ENCODE measurements at regions not wholly inside any gene's neighbourhood (a gene's known extent, or its start where the extent isn't known, plus 50 kb on each side); places are given as distances from the start of the nearest gene placed in this dataset.

GRCh38 chr5:98468188-98468869, 305.1 kb upstream of the RGMB start:
- no peak for DNase-seq

GRCh38 chr5:98470747-98471146, 302.7 kb upstream of the RGMB start:
- no peak for DNase-seq

GRCh38 chr5:98471458-98471857, 302.0 kb upstream of the RGMB start:
- DNase-seq: no peak

GRCh38 chr5:98474216-98474615, 299.2 kb upstream of the RGMB start:
- DNase-seq: no peak

GRCh38 chr5:98474782-98475181, 298.7 kb upstream of the RGMB start:
- DNase-seq: no peak

- DNase-seq: no peak
These were observed 290.9 kb upstream of the RGMB start for GRCh38 chr5:98482321-98483300.

GRCh38 chr5:98483301-98483685, 290.2 kb upstream of the RGMB start:
- no peak for DNase-seq

GRCh38 chr5:98489021-98489420, 284.4 kb upstream of the RGMB start:
- no peak for DNase-seq

- no peak for DNase-seq
These were observed 283.1 kb upstream of the RGMB start for GRCh38 chr5:98490348-98490747.

GRCh38 chr5:98492258-98492657, 281.2 kb upstream of the RGMB start:
- DNase-seq: no peak

- DNase-seq: no peak
These were observed 276.0 kb upstream of the RGMB start for GRCh38 chr5:98497418-98497817.

- DNase-seq: no peak
These were observed 275.4 kb upstream of the RGMB start for GRCh38 chr5:98498028-98498427.

- DNase-seq: no peak
These were observed 273.6 kb upstream of the RGMB start for GRCh38 chr5:98499892-98500291.

GRCh38 chr5:98500811-98501210, 272.7 kb upstream of the RGMB start:
- DNase-seq: no peak

GRCh38 chr5:98503616-98504015, 269.8 kb upstream of the RGMB start:
- DNase-seq: no peak

- no peak for DNase-seq
These were observed 269.0 kb upstream of the RGMB start for GRCh38 chr5:98504505-98504904.

GRCh38 chr5:98510143-98510985, 263.1 kb upstream of the RGMB start:
- peak in 2 of 3 experiments; percentile 22 to 58 for DNase-seq

GRCh38 chr5:98513380-98513779, 260.1 kb upstream of the RGMB start:
- peak in 2 of 3 experiments; percentile 17 to 44 for DNase-seq

GRCh38 chr5:98514215-98514614, 259.2 kb upstream of the RGMB start:
- no peak for DNase-seq

- DNase-seq: no peak
These were observed 256.8 kb upstream of the RGMB start for GRCh38 chr5:98516701-98517100.

GRCh38 chr5:98517560-98518366, 255.7 kb upstream of the RGMB start:
- no peak for DNase-seq

GRCh38 chr5:98518754-98519153, 254.7 kb upstream of the RGMB start:
- no peak for DNase-seq

Measured in NCI-H1417 (cell line).